K562 (cell line): ENCODE measurements at regions not wholly inside any gene's neighbourhood (a gene's known extent, or its start where the extent isn't known, plus 50 kb on each side); places are given as distances from the start of the nearest gene placed in this dataset.

Experiments used
- ADNP ChIP-seq: fragments of 200-800 bp; sonication (Bioruptor generic); IDR thresholded peaks from 2 replicates; pipeline ENCODE4 v1.6.1; 2016; ENCODE audit warnings: missing genetic modification characterization, missing compliant biosample characterization
- CBX8 ChIP-seq: fragments of 200-600 bp; sonication (generic); IDR thresholded peaks from 2 replicates; pipeline ENCODE4 v1.6.1; 2012; ENCODE audit warnings: borderline replicate concordance, mixed run types, low read depth, mild to moderate bottlenecking, moderate library complexity, mixed read lengths, low read length, control low read depth, inconsistent platforms; ENCODE audit not compliant: poor library complexity, severe bottlenecking; ENCODE audit errors: extremely low read depth
- HOMEZ ChIP-seq: fragments of 250-450 bp; sonication (Bioruptor Pico); IDR thresholded peaks from 2 replicates; pipeline ENCODE4 v1.4.0; 2020; ENCODE audit warnings: mild to moderate bottlenecking, moderate library complexity
- MGA ChIP-seq: fragments of 450-650 bp; IDR thresholded peaks from 2 replicates; pipeline ENCODE4 v1.6.1; 2016; ENCODE audit warnings: mild to moderate bottlenecking, moderate library complexity
- NFATC3 ChIP-seq: fragments of 450-650 bp; IDR thresholded peaks from 2 replicates; pipeline ENCODE4 v1.6.1; 2017; ENCODE audit warnings: mild to moderate bottlenecking
- NR3C1 ChIP-seq: sonication (generic); formaldehyde crosslinking; IDR thresholded peaks from 2 replicates; pipeline ENCODE4 v1.8.1; 2022; ENCODE audit warnings: missing genetic modification reagents
- POLR2A ChIP-seq: fragments of 450-650 bp; conservative IDR thresholded peaks from 2 replicates; pipeline ENCODE4 v1.6.1; 2016
- RBM34 ChIP-seq: fragments of 200-400 bp; formaldehyde crosslinking; IDR thresholded peaks from 2 replicates; pipeline ENCODE4 v1.6.1; 2018; ENCODE audit warnings: low read length, borderline replicate concordance; ENCODE audit not compliant: insufficient read depth
- ZNF830 ChIP-seq: fragments of 250-450 bp; sonication (Bioruptor Pico); IDR thresholded peaks from 2 replicates; pipeline ENCODE4 v1.5.0; 2021; ENCODE audit warnings: mild to moderate bottlenecking
- TF ChIP-seq, protein P1 (sequence below): fragments of 250-450 bp; sonication (Bioruptor Pico); IDR thresholded peaks from 2 replicates; pipeline ENCODE4 v1.5.0; 2020; ENCODE audit warnings: mild to moderate bottlenecking, borderline replicate concordance
- TF ChIP-seq, protein P2 (sequence below): IDR thresholded peaks from 2 replicates; pipeline ENCODE4 v1.6.1; 2011; ENCODE audit not compliant: insufficient read length; ENCODE audit errors: extremely low read depth

DNA sequence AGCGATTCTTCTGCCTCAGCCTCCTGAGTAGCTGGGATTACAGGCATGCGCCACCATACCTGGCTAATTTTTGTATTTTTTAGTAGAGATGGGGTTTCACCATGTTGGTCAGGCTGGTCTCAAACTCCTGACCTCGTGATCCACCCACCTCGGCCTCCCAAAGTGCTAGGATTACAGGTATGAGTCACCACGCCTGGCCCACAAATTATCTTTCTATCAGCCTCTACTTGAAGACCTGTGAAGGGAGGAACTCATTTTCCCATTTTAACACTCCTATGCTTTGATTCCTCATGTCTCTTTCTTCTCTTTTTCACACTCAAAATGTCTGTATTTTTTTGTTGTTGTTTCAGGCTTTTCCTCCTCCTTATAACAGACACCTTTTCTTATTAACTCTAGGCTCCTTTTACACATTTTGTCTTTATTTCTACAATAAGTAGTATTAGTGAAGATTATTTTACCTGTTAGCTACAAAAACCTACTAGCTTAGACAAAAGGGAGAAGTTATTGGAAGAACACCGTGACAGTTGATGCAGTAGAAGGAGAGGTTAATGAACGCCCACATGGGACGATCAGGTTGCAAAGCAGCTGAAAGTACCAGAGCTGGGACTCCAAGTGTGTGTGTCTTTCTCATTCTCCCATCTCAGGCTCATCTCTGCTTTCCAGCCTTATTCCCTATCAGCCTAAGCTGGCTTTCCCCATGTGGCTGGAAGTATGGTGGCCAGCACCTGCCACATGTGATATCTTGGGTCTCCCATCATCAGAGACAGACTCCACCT is 97.6 kb upstream of the AGAP1 start (continued):
- TF ChIP-seq MGA (0 out of 2 replicates have a peak, but pooled peaks have one; percentile 21), POLR2A (no peak), HOMEZ (no peak), CBX8 (no peak), NR3C1 (CRISPR knock-in tag) (no peak), NFATC3 (no peak), ADNP (tag) (peak; percentile 35; the same call in 1 of the 2 replicates), ZNF830 (CRISPR knock-in tag) (no peak), RBM34 (no peak)
- TF ChIP-seq, protein P1, sequence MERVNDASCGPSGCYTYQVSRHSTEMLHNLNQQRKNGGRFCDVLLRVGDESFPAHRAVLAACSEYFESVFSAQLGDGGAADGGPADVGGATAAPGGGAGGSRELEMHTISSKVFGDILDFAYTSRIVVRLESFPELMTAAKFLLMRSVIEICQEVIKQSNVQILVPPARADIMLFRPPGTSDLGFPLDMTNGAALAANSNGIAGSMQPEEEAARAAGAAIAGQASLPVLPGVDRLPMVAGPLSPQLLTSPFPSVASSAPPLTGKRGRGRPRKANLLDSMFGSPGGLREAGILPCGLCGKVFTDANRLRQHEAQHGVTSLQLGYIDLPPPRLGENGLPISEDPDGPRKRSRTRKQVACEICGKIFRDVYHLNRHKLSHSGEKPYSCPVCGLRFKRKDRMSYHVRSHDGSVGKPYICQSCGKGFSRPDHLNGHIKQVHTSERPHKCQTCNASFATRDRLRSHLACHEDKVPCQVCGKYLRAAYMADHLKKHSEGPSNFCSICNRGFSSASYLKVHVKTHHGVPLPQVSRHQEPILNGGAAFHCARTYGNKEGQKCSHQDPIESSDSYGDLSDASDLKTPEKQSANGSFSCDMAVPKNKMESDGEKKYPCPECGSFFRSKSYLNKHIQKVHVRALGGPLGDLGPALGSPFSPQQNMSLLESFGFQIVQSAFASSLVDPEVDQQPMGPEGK (CRISPR knock-in tag): no peak
- TF ChIP-seq, protein P2, sequence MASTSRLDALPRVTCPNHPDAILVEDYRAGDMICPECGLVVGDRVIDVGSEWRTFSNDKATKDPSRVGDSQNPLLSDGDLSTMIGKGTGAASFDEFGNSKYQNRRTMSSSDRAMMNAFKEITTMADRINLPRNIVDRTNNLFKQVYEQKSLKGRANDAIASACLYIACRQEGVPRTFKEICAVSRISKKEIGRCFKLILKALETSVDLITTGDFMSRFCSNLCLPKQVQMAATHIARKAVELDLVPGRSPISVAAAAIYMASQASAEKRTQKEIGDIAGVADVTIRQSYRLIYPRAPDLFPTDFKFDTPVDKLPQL: no peak
